ENCODE measurements at regions not wholly inside any gene's neighbourhood (a gene's known extent, or its start where the extent isn't known, plus 50 kb on each side); places are given as distances from the start of the nearest gene placed in this dataset.

- TF ChIP-seq CTCF (IDR thresholded peaks at IDR 0.05): no peak
- TF ChIP-seq POLR2A (IDR thresholded peaks at IDR 0.05): no peak
Observed at GRCh38 chr2:144678736-144679135, 158.8 kb upstream of the ZEB2 start.

Measured in Peyer's patch (tissue), 4 donors.